GM12872 (cell line): ENCODE measurements at regions not wholly inside any gene's neighbourhood (a gene's known extent, or its start where the extent isn't known, plus 50 kb on each side); places are given as distances from the start of the nearest gene placed in this dataset.

ENCODE experiments used
- TF ChIP-seq, protein P1 (sequence below): IDR thresholded peaks from 3 replicates; pipeline ENCODE4 v1.5.1; 2011; ENCODE audit warnings: low read depth, mild to moderate bottlenecking, low read length, moderate library complexity; ENCODE audit not compliant: insufficient read depth

DNA sequence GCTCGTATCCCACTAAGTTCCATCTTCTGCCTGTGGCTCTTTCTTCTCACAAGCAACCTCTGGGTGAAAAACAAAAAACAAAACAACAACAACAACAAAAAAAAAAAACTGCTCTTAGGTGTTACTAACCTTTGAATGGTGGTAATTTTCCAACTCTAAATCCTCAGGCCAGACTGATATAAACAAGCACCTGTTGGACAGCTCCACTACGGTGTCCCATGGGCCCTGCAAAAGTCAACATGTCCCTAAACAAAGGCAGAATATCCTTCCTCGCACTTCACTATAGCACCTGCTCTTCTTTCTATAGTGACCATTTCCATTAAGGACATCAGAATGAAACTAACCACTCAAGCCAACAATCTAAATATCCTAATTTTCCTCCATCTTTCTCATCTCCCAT, 54.6 kb upstream of the PARM1 start:
- TF ChIP-seq, protein P1, sequence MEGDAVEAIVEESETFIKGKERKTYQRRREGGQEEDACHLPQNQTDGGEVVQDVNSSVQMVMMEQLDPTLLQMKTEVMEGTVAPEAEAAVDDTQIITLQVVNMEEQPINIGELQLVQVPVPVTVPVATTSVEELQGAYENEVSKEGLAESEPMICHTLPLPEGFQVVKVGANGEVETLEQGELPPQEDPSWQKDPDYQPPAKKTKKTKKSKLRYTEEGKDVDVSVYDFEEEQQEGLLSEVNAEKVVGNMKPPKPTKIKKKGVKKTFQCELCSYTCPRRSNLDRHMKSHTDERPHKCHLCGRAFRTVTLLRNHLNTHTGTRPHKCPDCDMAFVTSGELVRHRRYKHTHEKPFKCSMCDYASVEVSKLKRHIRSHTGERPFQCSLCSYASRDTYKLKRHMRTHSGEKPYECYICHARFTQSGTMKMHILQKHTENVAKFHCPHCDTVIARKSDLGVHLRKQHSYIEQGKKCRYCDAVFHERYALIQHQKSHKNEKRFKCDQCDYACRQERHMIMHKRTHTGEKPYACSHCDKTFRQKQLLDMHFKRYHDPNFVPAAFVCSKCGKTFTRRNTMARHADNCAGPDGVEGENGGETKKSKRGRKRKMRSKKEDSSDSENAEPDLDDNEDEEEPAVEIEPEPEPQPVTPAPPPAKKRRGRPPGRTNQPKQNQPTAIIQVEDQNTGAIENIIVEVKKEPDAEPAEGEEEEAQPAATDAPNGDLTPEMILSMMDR: no peak

DNA sequence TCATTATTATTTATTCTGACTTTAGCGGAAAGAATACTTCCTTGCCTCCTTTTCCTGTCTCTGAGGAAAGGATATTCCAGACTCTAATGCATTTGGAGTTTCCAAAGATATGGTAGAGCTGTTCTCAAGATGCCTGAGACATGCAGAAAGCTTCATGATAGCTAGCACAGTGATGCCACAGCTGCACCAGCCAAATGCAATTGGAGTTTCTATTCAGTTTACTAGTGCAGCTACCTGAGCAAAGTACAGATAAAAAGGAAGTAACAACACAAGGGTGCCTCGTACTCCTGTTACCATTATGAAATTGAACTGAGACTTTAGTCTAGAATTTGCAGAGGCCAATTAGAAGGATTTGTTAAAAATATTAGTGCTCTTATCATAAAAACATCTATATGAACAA, 57.5 kb upstream of the PARM1 start:
- TF ChIP-seq, protein P1: no peak

DNA sequence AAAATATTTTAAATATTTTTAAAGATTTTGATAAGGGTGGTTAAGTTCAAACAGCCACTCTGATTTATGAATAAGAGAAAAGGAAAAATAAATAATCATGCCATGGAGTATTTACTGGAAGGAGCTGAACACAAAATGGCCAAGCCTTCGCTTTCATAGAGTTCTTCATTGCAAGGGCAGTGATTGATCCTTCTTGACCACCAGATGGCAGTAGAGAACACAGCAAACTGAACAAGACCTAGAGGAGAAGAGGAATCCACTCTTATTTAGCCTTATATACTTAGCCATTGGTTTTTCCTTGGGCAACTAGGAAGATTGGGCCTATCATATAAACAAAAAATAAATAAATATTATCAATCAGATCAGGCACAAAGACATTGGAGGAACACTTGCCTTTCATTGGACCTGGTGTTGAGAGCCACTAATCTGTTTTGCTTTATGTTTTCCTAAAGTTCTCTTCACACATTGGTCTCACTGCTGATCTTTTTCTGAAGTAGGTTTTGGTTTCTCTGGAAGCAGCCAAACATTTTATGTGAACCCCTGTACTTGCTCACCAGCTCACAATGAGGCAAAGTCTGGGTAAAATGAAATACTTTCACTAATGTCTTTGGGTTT, 58.1 kb upstream of the PARM1 start:
- TF ChIP-seq, protein P1: peak; percentile 89

DNA sequence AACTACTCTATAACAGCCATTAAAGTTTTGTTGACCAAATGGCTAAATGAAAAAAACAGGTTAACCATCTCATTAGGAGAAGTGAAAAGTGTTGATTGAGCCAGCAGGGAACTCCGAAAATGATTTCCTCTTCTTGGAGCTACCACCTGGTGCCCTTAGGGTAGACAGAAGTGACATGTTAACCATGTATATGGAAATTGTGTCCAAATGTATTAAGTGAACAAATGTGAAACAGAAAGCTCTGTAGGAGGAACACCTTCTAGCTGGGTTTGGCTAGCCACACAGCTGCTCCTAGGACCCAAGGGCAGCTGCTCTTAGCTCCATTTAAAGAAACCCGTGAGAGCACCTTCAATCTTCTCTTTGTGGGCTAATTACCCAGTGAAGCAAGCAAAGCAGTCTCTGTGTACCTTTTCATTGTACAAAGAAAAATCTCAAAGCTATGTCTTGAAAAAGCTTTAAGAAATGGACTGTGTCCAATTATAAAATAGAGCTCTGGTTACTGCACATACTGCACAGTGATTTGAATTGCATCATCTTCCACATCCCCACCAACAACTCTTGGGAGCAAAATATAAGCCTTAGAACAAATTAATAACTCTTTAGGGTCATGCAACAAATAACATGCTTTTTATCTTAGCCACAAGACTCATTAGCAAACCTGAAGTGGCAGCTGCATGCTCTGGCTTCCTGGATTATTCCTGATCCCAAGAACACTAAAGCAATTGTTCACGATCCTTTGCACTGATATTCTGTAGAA, 59.2 kb upstream of the PARM1 start:
- TF ChIP-seq, protein P1: no peak

DNA sequence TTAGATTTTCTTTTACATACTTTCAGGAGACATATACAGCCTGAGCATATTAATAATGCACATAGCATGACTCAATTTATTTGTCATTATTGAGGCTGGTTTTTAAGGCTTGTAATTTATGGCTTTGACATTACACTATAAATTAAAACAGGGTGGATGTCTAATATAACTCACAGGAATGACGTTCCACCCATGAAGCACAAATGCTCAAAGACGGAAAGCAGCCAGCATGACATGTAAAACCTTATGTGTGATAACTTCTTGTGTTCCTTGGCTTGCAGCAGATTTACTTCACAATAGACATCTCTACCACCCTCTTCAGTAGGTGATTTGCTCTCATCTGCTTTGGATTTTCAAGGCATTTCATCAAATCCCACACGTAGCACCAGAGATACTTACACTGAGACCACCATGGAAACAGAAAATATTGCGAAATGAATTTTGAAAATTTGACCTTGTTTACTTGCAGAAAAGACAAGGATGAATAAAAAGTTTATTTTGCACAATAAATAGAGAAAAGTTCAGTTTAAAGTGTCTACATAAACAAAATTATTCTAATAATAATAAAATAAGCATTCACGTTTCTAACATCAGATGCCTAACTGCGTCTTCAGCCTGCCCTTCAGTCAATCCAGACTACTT, 64.7 kb upstream of the BTC start:
- TF ChIP-seq, protein P1: no peak

DNA sequence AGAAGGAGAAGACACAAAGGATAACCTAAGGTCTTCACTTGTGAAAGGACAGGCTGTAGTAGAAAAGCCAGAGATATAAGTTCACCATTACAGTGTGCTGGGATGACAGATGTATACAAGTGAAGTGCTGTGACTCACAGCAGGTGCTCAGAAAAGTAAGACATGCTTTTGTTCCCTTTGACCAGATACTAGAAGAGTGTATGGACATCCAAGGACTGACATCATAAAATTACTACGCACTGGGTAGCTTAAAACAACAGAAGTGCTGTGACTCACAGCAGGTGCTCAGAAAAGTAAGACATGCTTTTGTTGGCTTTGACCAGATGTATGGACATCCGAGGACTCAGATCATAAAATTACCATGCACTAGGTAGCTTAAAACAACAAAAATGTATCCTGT, 61.6 kb upstream of the BTC start:
- TF ChIP-seq, protein P1: no peak

DNA sequence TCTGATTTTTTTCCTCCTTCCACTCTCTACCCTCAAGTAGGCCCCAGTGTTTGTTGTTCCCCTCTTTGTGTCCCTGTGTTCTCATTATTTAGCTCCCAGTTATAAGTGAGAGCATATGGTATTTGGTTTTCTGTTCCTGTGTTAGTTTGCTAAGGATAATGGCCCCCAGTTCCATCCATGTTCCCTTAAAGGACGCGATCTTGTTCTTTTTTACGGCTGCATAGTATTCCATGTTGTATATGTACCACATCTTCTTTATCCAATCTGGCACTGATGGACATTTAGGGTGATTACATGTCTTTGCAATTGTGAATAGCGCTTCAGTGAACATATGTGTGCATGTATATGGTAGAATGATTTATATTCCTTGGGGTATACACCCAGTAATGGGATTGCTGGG, 54.5 kb upstream of the BTC start:
- TF ChIP-seq, protein P1: no peak
